NOMO-1 treated with DMSO at 0.1 percent for 48 hours (cell line): ENCODE measurements at regions not wholly inside any gene's neighbourhood (a gene's known extent, or its start where the extent isn't known, plus 50 kb on each side); places are given as distances from the start of the nearest gene placed in this dataset.

Experiments
- DNase-seq: peaks from one replicate; lab custom pipeline; 2025; ENCODE audit not compliant: unreplicated experiment; lab: John Stamatoyannopoulos, UW

- DNase-seq: no peak
These were observed 483.6 kb downstream of the BCOR start for GRCh38 chrX:39613997-39614679.

GRCh38 chrX:39614680-39614998 is 483.1 kb downstream of the BCOR start:
- DNase-seq: no peak

GRCh38 chrX:39616098-39616729 is 481.5 kb downstream of the BCOR start:
- peak; percentile 32 for DNase-seq

GRCh38 chrX:39616731-39617130 is 481.0 kb downstream of the BCOR start:
- no peak for DNase-seq

GRCh38 chrX:39618178-39618577 is 479.6 kb downstream of the BCOR start:
- DNase-seq: no peak

- DNase-seq: no peak
These were observed 478.4 kb downstream of the BCOR start for GRCh38 chrX:39619182-39620009.

- DNase-seq: no peak
These were observed 473.6 kb downstream of the BCOR start for GRCh38 chrX:39624166-39624565.

GRCh38 chrX:39625810-39626209 is 471.9 kb downstream of the BCOR start:
- DNase-seq: no peak

GRCh38 chrX:39626749-39627148 is 471.0 kb downstream of the BCOR start:
- no peak for DNase-seq

GRCh38 chrX:39627257-39627656 is 470.5 kb downstream of the BCOR start:
- DNase-seq: no peak

GRCh38 chrX:39629001-39629400 is 468.8 kb downstream of the BCOR start:
- no peak for DNase-seq

GRCh38 chrX:39630344-39630743 is 467.4 kb downstream of the BCOR start:
- no peak for DNase-seq

GRCh38 chrX:39631276-39632229 is 466.2 kb downstream of the BCOR start:
- DNase-seq: no peak

- DNase-seq: peak; percentile 38
These were observed 464.5 kb downstream of the BCOR start for GRCh38 chrX:39633293-39633692.

- no peak for DNase-seq
These were observed 461.3 kb downstream of the BCOR start for GRCh38 chrX:39636481-39636880.

GRCh38 chrX:39638526-39638925 is 459.2 kb downstream of the BCOR start:
- DNase-seq: no peak

- no peak for DNase-seq
These were observed 457.9 kb downstream of the BCOR start for GRCh38 chrX:39639871-39640270.

GRCh38 chrX:39640866-39641265 is 456.9 kb downstream of the BCOR start:
- DNase-seq: no peak

- DNase-seq: no peak
These were observed 455.7 kb downstream of the BCOR start for GRCh38 chrX:39642071-39642470.

- no peak for DNase-seq
These were observed 454.2 kb downstream of the BCOR start for GRCh38 chrX:39643550-39643949.
